OCI-LY1 (cell line): ENCODE measurements at regions not wholly inside any gene's neighbourhood (a gene's known extent, or its start where the extent isn't known, plus 50 kb on each side); places are given as distances from the start of the nearest gene placed in this dataset.
"Not testable (repeated sequence)": the region's sequence is repeated elsewhere in the genome, so short reads cannot be mapped to it uniquely, and the experiment has no call there.

ENCODE experiments used
- H2AFZ ChIP-seq: fragments of 200-600 bp; sonication (generic), shearing (Covaris generic); 2 replicates; pipeline ENCODE4 v1.6.0; 2014; ENCODE audit warnings: antibody characterized with exemption, mild to moderate bottlenecking, low read length
- H3F3A ChIP-seq: fragments of 200-600 bp; sonication (generic), shearing (Covaris generic); 2 replicates; pipeline ENCODE4 v1.6.0; 2014; ENCODE audit warnings: mild to moderate bottlenecking, antibody characterized with exemption, low read length, moderate library complexity; ENCODE audit not compliant: insufficient read depth
- H3K27ac ChIP-seq: fragments of 200-600 bp; sonication (generic); 2 replicates; pipeline ENCODE4 v1.5.1; 2014; ENCODE audit warnings: low read length, mixed run types, mild to moderate bottlenecking, low read depth; ENCODE audit not compliant: poor library complexity, severe bottlenecking
- H3K27me3 ChIP-seq: fragments of 200-600 bp; sonication (generic); 2 replicates; pipeline ENCODE4 v1.6.0; 2014; ENCODE audit warnings: antibody characterized with exemption, mild to moderate bottlenecking, low read length, moderate library complexity; ENCODE audit not compliant: insufficient read depth
- H3K36me3 ChIP-seq: fragments of 200-600 bp; sonication (generic); 2 replicates; pipeline ENCODE4 v1.6.1; 2014; ENCODE audit warnings: mild to moderate bottlenecking, antibody characterized with exemption, low read length, moderate library complexity, mixed read lengths; ENCODE audit not compliant: insufficient read depth
- H3K4me1 ChIP-seq: fragments of 200-600 bp; sonication (generic); 2 replicates; pipeline ENCODE4 v1.5.1; 2014; ENCODE audit warnings: mild to moderate bottlenecking, low read length, moderate library complexity; ENCODE audit not compliant: insufficient read depth, severe bottlenecking
- H3K4me2 ChIP-seq: fragments of 200-600 bp; sonication (generic), shearing (Covaris generic); 2 replicates; pipeline ENCODE4 v1.6.1; 2014; ENCODE audit warnings: low read length
- H3K4me3 ChIP-seq: fragments of 200-600 bp; sonication (generic); 2 replicates; pipeline ENCODE4 v1.5.1; 2014; ENCODE audit warnings: low read length, low read depth, mild to moderate bottlenecking, mixed read lengths; ENCODE audit not compliant: poor library complexity, severe bottlenecking
- H3K79me2 ChIP-seq: fragments of 200-600 bp; shearing (Covaris generic); 2 replicates; pipeline ENCODE4 v1.6.1; 2016; ENCODE audit warnings: mixed run types, low read length, mixed read lengths; ENCODE audit not compliant: insufficient read depth
- H3K9ac ChIP-seq: fragments of 200-600 bp; sonication (generic), shearing (Covaris generic); 2 replicates; pipeline ENCODE4 v1.6.1; 2014; ENCODE audit warnings: mild to moderate bottlenecking, low read length, mixed read lengths
- H3K9me2 ChIP-seq: fragments of 200-600 bp; sonication (generic), shearing (Covaris generic); 2 replicates; pipeline ENCODE4 v1.6.1; 2014; ENCODE audit warnings: low read depth, mild to moderate bottlenecking, low read length, mixed read lengths
- H3K9me3 ChIP-seq: fragments of 200-600 bp; shearing (Covaris generic); 2 replicates; pipeline ENCODE4 v1.6.1; 2014; ENCODE audit warnings: low read length, mixed read lengths
- H4K20me1 ChIP-seq: fragments of 200-600 bp; sonication (generic), shearing (Covaris generic); 2 replicates; pipeline ENCODE4 v1.6.0; 2016; ENCODE audit warnings: mild to moderate bottlenecking, low read length; ENCODE audit not compliant: insufficient read depth
- EZH2 ChIP-seq: fragments of 200-600 bp; sonication (generic), shearing (Covaris generic); IDR thresholded peaks from 2 replicates; pipeline ENCODE4 v1.8.0; 2017; ENCODE audit warnings: borderline replicate concordance, mixed run types, mild to moderate bottlenecking, antibody characterized with exemption, low read length, moderate library complexity, mixed read lengths
- TF ChIP-seq, protein P1 (sequence below): fragments of 200-600 bp; sonication (generic), shearing (Covaris generic); IDR thresholded peaks from 2 replicates; pipeline ENCODE4 v1.5.1; 2017; ENCODE audit warnings: mild to moderate bottlenecking, antibody characterized with exemption, low read length, moderate library complexity, mixed read lengths

- Histone ChIP-seq H3K4me3 (no peak overlapping the region), H3K9ac (no peak overlapping the region), H3K9me3 (no peaks in the 10 kb centered on the region), H2AFZ (no peak overlapping the region), H3K36me3 (no peaks in the 10 kb centered on the region), H3K27me3 (no peaks in the 10 kb centered on the region), H4K20me1 (no peaks in the 10 kb centered on the region), H3K79me2 (no peaks in the 10 kb centered on the region), H3K9me2 (no peaks in the 10 kb centered on the region), H3F3A (no peaks in the 10 kb centered on the region), H3K27ac (no peak overlapping the region), H3K4me2 (no peak overlapping the region), H3K4me1 (no peaks in the 10 kb centered on the region)
- TF ChIP-seq, protein P1, sequence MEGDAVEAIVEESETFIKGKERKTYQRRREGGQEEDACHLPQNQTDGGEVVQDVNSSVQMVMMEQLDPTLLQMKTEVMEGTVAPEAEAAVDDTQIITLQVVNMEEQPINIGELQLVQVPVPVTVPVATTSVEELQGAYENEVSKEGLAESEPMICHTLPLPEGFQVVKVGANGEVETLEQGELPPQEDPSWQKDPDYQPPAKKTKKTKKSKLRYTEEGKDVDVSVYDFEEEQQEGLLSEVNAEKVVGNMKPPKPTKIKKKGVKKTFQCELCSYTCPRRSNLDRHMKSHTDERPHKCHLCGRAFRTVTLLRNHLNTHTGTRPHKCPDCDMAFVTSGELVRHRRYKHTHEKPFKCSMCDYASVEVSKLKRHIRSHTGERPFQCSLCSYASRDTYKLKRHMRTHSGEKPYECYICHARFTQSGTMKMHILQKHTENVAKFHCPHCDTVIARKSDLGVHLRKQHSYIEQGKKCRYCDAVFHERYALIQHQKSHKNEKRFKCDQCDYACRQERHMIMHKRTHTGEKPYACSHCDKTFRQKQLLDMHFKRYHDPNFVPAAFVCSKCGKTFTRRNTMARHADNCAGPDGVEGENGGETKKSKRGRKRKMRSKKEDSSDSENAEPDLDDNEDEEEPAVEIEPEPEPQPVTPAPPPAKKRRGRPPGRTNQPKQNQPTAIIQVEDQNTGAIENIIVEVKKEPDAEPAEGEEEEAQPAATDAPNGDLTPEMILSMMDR = no peak
- TF ChIP-seq EZH2 = no peak
Observed at GRCh38 chr20:29301624-29302259, 1955.7 kb upstream of the DEFB115 start.

DNA sequence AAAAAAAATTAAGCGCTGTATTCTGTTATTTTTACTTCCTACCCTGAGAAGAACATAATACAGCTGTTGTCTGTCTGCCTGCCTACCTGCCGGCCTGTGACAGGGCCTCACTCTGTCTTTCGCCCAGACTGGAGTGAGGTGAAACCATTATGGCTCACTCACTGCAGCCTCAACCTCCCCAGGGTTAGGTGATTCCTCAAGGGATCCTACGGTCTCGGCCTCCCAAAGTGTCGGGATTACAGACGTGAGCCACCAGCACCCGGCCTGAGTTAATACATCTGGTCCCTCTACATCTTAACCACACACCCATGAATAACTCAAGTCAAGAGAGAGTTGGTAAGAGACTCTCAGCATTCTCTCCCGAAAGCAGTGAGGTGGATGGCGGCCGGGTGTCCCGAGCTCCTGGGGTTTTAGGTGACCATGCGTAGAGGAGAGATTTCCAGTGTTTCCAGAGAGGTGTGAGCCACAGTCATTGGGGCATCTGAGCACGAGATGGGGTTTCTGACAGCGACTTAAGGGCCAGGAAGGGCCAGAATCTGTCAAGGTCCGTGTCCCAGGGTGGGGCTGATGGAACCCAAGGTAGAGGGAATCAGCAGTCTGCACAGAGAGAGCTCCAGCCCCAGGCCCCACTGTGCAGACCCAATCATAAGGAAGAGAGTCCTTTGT, 1954.4 kb upstream of the DEFB115 start:
- Histone ChIP-seq H3K9me2 (no peaks in the 10 kb centered on the region), H3K9ac (no peak overlapping the region), H3K36me3 (no peaks in the 10 kb centered on the region), H4K20me1 (no peaks in the 10 kb centered on the region), H3K79me2 (no peaks in the 10 kb centered on the region), H3K4me3 (no peak overlapping the region), H3K27ac (no peak overlapping the region), H2AFZ (no peak overlapping the region), H3F3A (no peaks in the 10 kb centered on the region), H3K9me3 (no peaks in the 10 kb centered on the region), H3K27me3 (no peaks in the 10 kb centered on the region), H3K4me2 (no peak overlapping the region), H3K4me1 (no peaks in the 10 kb centered on the region)
- no peak for TF ChIP-seq EZH2
- TF ChIP-seq, protein P1 = no peak

DNA sequence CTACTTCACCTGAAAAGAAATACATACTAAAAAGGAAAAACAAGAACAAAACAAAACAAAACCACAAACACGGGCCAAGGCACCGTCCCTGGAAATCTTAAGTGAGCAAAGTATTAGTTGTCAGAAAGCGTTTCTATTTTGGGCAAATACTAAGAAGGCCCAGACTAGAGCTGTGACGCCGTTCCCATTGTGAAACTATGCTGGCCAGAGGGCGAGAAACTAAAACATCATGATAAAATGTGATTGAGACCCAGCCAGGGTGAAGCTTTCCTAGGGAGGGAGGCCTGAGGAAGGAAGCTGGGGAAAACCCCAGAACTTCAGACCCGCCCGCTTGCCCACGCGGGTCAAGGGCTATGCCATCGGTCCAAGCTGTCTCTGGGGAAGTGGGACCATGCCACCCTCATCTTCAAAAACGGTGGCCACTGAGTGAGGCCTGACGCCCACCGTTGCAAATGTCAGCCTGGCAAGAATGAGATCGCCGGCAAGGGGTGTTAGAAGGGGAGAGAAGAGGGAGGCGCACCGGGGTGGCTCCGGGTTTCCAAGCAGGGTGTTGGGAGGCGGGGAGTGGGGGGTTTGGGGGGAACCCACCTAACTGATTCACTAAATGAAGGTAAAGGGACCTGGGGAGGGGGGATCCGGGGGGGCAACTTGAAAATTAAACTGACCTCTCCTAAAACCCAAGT, 1950.9 kb upstream of the DEFB115 start:
- Histone ChIP-seq H3K4me2 (no peak overlapping the region), H3K27me3 (no peaks in the 10 kb centered on the region), H3K9ac (no peak overlapping the region), H3K4me1 (no peaks in the 10 kb centered on the region), H3K9me3 (no peaks in the 10 kb centered on the region), H3K36me3 (no peaks in the 10 kb centered on the region), H3K4me3 (no peak overlapping the region), H3K9me2 (no peaks in the 10 kb centered on the region), H4K20me1 (no peaks in the 10 kb centered on the region), H2AFZ (no peak overlapping the region), H3K27ac (no peak overlapping the region), H3F3A (no peaks in the 10 kb centered on the region), H3K79me2 (no peaks in the 10 kb centered on the region)
- TF ChIP-seq, protein P1 = no peak
- no peak for TF ChIP-seq EZH2

GRCh38 chr20:29307484-29307883, 1950.0 kb upstream of the DEFB115 start:
- not testable (repeated sequence) for H3K36me3 ChIP-seq, H3K79me2 ChIP-seq, H4K20me1 ChIP-seq, H3K27me3 ChIP-seq, H3K27ac ChIP-seq, H3K9ac ChIP-seq, H3K4me1 ChIP-seq, H2AFZ ChIP-seq, H3K9me2 ChIP-seq, H3K4me3 ChIP-seq, H3F3A ChIP-seq, H3K9me3 ChIP-seq, H3K4me2 ChIP-seq

- H2AFZ ChIP-seq, H3K36me3 ChIP-seq, H3K27ac ChIP-seq, H3K79me2 ChIP-seq, H3K4me3 ChIP-seq, H3K4me2 ChIP-seq, H4K20me1 ChIP-seq, H3K4me1 ChIP-seq, H3K9me2 ChIP-seq, H3K9ac ChIP-seq, H3K27me3 ChIP-seq, H3K9me3 ChIP-seq, H3F3A ChIP-seq: not testable (repeated sequence)
Observed at GRCh38 chr20:29308956-29309355, 1948.5 kb upstream of the DEFB115 start.
